ACHN (cell line): ENCODE measurements at regions not wholly inside any gene's neighbourhood (a gene's known extent, or its start where the extent isn't known, plus 50 kb on each side); places are given as distances from the start of the nearest gene placed in this dataset.
"Not testable (repeated sequence)": the region's sequence is repeated elsewhere in the genome, so short reads cannot be mapped to it uniquely, and the experiment has no call there.

Experiments
- DNase-seq: peaks from one replicate; pipeline ENCODE4 v3.0.0-alpha.2; 2015
- in situ Hi-C: cut with HindIII; loops from 2 replicates; pipeline ENCODE4 v1.10.0; 2017; ENCODE audit warnings: low sequenced_read_pairs, low pct_ligation_motif_present, low pct_unique_long_range_greater_than_20kb

GRCh38 chr7:29619111-29619510 is 55.5 kb downstream of the PRR15 start:
- DNase-seq, result no peak
- in situ Hi-C loops, result no loop called here

- DNase-seq, result no peak
- in situ Hi-C loops, result no loop called here
These were observed 56.4 kb downstream of the PRR15 start for GRCh38 chr7:29619848-29620555.

GRCh38 chr7:29620556-29620930 is 56.9 kb downstream of the PRR15 start:
- no peak for DNase-seq
- in situ Hi-C loops, result no loop called here

DNA sequence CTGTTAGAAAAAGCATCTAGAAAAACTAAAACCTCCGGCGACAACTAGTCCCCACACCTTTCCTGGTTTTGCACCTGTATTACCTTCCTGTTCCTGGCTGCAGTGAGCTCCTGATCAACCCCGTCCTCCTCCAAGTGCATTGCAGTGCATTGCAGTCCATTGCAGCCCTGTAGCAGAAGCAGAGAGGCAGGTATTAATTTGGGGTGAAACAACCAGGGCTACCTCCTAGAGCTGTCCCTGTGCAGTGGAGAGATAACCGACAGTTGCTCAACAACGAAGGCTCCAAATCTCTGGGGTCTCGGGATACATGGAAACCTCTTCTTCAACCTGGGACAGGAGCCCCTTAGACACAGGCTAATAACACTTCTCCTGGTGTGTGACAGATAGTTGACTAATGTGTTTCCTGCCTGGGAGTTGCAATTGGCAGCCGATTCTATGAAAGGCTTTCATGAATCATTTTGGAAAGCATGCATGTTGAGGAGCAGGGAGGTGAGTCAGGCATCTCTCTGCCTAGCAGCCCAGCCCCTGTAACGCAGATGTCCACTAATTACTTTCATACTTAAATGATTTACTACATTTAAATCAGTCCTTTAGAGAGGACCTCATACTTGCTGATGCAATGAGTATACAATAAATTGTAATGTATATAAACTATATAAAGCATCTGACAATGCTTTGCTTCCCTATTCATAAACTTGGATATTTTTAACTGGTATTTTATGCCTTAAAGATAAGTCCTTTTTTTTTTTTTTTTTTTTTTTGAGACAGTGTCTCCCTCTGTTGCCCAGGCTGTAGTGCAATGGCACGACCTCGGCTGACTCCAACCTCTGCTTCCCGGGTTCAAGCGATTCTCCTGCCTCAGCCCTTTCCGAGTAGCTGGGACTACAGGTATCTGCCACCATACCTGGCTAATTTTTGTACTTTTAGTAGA is 59.0 kb downstream of the PRR15 start:
- peak; percentile 93 for DNase-seq
- in situ Hi-C loops, result no loop called here

GRCh38 chr7:29623973-29624372 is 60.3 kb downstream of the PRR15 start:
- in situ Hi-C loops, result no loop called here
- DNase-seq, result no peak

- in situ Hi-C loops, result no loop called here
- no peak for DNase-seq
These were observed 63.1 kb downstream of the PRR15 start for GRCh38 chr7:29626730-29627129.

GRCh38 chr7:29627631-29628030 is 64.0 kb downstream of the PRR15 start:
- in situ Hi-C loops, result no loop called here
- no peak for DNase-seq

GRCh38 chr7:29629507-29629906 is 65.9 kb downstream of the PRR15 start:
- in situ Hi-C loops, result no loop called here
- DNase-seq, result no peak

DNA sequence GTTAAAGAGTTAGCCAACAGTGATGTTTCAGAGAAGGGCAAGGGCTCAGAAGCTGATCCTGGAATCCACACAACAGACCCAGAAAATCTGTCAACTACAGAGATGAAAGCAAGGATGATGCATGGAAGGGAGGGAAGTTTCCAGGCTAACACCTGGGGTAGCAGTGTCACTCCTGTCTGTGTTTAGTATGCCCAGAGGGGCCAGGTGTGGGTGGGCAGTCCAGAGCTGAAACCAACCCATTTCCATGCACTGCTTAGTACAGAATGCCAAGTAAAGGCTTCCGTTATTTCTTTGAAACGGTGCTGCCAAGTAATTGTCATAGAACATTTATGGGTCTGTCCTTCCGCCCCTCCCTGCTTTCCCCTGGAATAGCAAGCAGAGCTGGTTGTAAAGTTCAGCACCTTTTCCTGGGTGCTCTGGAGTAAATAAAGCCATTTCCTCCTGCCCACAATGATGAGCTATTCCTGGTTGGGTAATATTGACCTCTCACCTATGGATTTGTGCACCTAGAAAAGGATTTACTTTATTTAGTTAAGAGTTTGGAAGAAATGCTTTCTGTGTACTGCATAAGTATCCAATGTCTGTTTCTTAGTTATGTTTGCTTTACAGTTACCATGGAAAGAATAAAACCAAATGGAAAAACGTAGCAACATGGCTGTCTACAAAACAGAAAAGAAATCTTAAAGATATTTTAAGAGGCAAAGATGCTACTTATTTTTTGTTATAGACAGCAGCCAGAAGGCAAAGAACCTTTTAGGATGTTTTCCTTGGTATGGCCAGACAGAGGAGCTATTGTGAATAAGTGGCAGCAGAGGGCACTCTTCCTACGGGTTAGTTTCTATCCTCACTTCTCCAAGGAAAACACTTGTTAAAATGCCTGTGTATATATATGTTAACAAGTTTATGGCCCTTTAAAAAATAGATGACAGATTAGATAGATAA is 71.7 kb downstream of the PRR15 start:
- in situ Hi-C loops, result not testable (repeated sequence)

GRCh38 chr7:29636009-29636351 is 72.3 kb downstream of the PRR15 start:
- in situ Hi-C loops, result no loop called here
- no peak for DNase-seq

More for the DNA sequence above, 71.7 kb downstream of the PRR15 start:
- DNase-seq, result peak; percentile 67

- in situ Hi-C loops, result no loop called here
- DNase-seq, result no peak
These were observed 73.7 kb downstream of the PRR15 start for GRCh38 chr7:29637374-29637773.

GRCh38 chr7:29638841-29639240 is 75.2 kb downstream of the PRR15 start:
- in situ Hi-C loops, result not testable (repeated sequence)
- DNase-seq, result peak; percentile 19

DNA sequence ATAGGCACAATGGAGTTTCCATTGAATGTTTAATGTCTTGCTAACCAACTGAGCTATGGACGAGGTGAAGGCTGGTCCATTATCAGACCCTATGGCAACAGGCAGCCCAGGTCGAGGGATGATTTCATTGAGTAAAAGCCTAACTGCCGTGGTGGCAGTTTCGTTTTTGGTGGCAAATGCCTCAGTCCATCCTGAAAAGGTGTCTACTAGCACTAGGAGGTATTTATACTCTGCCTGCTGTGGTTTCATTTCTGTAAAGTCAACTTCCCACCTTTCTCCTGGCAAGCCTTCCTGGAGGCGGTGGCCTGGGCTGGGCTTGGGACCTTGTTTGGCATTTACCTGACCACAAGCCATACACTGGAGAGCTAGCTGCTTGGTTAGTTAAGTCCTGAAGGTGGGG is 75.8 kb downstream of the PRR15 start:
- DNase-seq, result no peak
- in situ Hi-C loops, result no loop called here

DNA sequence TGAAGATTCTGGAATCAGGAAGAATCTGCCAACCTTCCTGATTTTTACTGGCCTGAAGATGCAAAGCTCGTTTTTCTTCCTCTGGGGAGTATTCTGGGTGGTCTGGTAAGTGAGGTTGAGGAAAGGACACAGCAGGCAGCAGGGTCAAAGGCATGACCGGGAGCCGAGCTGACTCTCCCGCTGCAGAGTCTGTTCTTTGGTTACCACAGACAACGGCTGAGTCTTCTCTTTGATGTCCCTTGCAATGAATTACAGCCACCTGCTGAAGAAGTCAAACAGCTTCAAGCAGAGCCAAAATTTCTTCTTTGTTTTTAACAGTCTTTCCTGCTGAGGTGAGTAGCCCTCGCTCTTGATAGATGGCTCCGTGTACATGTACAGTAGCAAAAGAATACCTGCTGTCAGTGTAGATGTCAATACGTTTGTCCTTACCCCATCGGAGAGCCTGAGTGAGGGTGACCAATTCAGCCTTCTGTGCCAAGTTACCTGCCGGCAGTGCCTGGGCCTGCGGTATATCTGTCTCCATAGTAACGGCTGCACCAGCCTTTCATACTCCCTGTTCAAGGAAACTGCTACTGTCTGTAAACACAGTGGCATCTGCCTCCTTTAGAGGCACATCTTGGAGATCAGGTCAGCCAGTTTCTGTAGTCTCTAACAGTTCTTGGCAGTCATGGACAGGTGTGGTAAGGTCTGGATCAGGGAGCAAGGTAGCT is 76.4 kb downstream of the PRR15 start:
- in situ Hi-C loops, result no loop called here
- DNase-seq, result no peak

GRCh38 chr7:29641651-29642050 is 78.0 kb downstream of the PRR15 start:
- in situ Hi-C loops, result no loop called here
- peak; percentile 38 for DNase-seq

DNA sequence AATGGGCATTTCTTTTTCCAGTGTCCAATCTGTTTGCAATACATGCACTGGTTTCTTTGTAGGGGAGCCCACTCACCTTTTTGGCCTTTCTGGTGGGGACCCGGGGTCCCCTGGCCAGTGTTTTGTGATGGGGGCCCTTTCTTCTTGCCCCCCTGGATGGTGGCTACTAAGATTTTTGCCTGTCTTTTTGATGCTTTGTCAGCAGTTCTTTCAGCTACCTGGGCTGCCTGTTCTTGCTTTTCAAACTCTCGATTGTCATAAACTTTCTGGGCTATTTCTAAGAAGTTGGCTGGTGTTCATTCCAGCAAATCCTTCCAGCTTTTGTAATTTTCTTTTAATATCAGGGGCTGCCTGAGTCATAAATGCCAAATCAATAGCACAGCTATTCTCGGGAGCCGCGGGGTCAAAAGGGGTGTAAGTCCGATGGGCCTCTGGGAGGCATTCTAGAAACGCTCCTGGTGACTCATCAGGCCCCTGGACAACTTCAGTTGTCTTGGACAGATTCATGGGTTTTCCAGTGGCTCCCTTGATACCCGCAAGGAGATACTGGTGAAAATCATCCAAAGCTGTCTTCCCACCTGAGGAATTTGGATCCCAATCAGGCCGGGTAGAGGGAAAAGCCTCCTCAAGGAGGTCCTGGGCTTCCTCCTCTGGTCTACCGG is 79.0 kb downstream of the PRR15 start:
- in situ Hi-C loops, result no loop called here
- DNase-seq, result no peak

GRCh38 chr7:29646116-29646515 is 82.5 kb downstream of the PRR15 start:
- DNase-seq, in situ Hi-C loops: not testable (repeated sequence)
